OCI-LY3 (cell line): ENCODE measurements at regions not wholly inside any gene's neighbourhood (a gene's known extent, or its start where the extent isn't known, plus 50 kb on each side); places are given as distances from the start of the nearest gene placed in this dataset.

Experiments used
- H2AFZ ChIP-seq: fragments of 200-600, 300-600 bp; shearing (Covaris generic); 2 replicates; pipeline ENCODE4 v1.6.0; 2014; ENCODE audit warnings: antibody characterized with exemption, low read depth, low read length
- H3K27ac ChIP-seq: fragments of 200-600, 300-600 bp; sonication (generic); 2 replicates; pipeline ENCODE4 v1.5.1; 2014; ENCODE audit warnings: mild to moderate bottlenecking, low read length, moderate library complexity, mixed read lengths
- H3K27me3 ChIP-seq: fragments of 200-600, 300-600 bp; sonication (generic); 2 replicates; pipeline ENCODE4 v1.6.1; 2014; ENCODE audit warnings: low read depth, low read length, mixed read lengths
- H3K36me3 ChIP-seq: fragments of 200-600, 300-600 bp; sonication (generic); replicated peaks from 2 replicates; pipeline ENCODE3; 2014; ENCODE audit warnings: low read depth, low read length, mixed read lengths
- H3K4me1 ChIP-seq: fragments of 300-600, 200-600 bp; sonication (generic); 2 replicates; pipeline ENCODE4 v1.6.1; 2014; ENCODE audit warnings: low read length, mixed read lengths
- H3K4me2 ChIP-seq: fragments of 200-600, 300-600 bp; sonication (generic); 2 replicates; pipeline ENCODE4 v1.6.1; 2014; ENCODE audit warnings: low read length, mixed read lengths
- H3K4me3 ChIP-seq: fragments of 300-600, 200-600 bp; sonication (generic); 2 replicates; pipeline ENCODE4 v1.5.1; 2014; ENCODE audit warnings: antibody characterized with exemption, mild to moderate bottlenecking, low read length, moderate library complexity
- H3K79me2 ChIP-seq: fragments of 300-600, 200-600 bp; shearing (Covaris generic); 2 replicates; pipeline ENCODE4 v1.6.1; 2014; ENCODE audit warnings: mild to moderate bottlenecking, low read length, mixed read lengths
- H3K9ac ChIP-seq: fragments of 300-600, 200-600 bp; shearing (Covaris generic); 2 replicates; pipeline ENCODE4 v1.6.0; 2014; ENCODE audit warnings: mild to moderate bottlenecking, low read length, moderate library complexity
- H3K9me3 ChIP-seq: fragments of 200-600, 300-600 bp; shearing (Covaris generic); 2 replicates; pipeline ENCODE4 v1.6.1; 2014; ENCODE audit warnings: low read length, mixed read lengths; ENCODE audit not compliant: insufficient read depth
- H4K20me1 ChIP-seq: fragments of 200-600, 300-600 bp; sonication (generic); 2 replicates; pipeline ENCODE4 v1.6.1; 2016; ENCODE audit warnings: low read length, mixed read lengths; ENCODE audit not compliant: insufficient read depth
- EZH2phosphoT487 ChIP-seq: fragments of 200-600 bp; shearing (Covaris generic); IDR thresholded peaks from 2 replicates; pipeline ENCODE4 v1.6.1; 2018; ENCODE audit warnings: antibody characterized with exemption, mixed run types, low read depth
- TF ChIP-seq, protein P1 (sequence below): fragments of 200-600, 300-600 bp; sonication (generic); IDR thresholded peaks from 2 replicates; pipeline ENCODE4 v1.5.1; 2014; ENCODE audit warnings: antibody characterized with exemption, low read length, low read depth

DNA sequence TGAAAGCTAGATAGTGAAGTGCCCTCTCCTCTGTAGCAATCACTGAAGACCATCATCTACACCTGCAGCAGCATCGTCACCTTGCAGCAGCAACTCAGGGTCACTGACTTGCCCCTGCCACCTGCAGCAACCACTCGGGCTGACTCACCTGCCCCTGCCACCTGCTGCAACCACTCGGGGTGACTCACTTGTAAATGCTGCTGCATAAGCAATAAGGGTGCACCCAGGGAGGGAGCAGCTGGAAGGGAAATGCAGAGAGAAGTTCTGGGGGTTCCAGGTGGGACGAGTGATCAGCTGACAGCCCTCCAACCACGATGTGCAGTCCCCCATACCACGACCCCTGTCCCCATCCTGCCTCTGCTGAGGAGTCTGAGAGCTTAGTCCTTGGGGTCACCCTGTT lies 357.1 kb upstream of the SFSWAP start:
- H3K27me3 ChIP-seq: no peaks in the 10 kb centered on the region
- no peaks in the 10 kb centered on the region for H3K9me3 ChIP-seq
- no peak overlapping the region for H3K9ac ChIP-seq
- H3K4me2 ChIP-seq: no peak overlapping the region
- H4K20me1 ChIP-seq: no peaks in the 10 kb centered on the region
- no peak for TF ChIP-seq EZH2phosphoT487
- TF ChIP-seq, protein P1, sequence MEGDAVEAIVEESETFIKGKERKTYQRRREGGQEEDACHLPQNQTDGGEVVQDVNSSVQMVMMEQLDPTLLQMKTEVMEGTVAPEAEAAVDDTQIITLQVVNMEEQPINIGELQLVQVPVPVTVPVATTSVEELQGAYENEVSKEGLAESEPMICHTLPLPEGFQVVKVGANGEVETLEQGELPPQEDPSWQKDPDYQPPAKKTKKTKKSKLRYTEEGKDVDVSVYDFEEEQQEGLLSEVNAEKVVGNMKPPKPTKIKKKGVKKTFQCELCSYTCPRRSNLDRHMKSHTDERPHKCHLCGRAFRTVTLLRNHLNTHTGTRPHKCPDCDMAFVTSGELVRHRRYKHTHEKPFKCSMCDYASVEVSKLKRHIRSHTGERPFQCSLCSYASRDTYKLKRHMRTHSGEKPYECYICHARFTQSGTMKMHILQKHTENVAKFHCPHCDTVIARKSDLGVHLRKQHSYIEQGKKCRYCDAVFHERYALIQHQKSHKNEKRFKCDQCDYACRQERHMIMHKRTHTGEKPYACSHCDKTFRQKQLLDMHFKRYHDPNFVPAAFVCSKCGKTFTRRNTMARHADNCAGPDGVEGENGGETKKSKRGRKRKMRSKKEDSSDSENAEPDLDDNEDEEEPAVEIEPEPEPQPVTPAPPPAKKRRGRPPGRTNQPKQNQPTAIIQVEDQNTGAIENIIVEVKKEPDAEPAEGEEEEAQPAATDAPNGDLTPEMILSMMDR: no peak
- H3K36me3 ChIP-seq: no peaks in the 10 kb centered on the region
- H3K27ac ChIP-seq: no peak overlapping the region
- no peak overlapping the region for H3K4me3 ChIP-seq
- no peak overlapping the region for H2AFZ ChIP-seq
- peaks cover 17% of the 10 kb centered on the region; the same call in 1 of the 2 replicates for H3K4me1 ChIP-seq
- H3K79me2 ChIP-seq: no peaks in the 10 kb centered on the region

GRCh38 chr12:131355361-131356245 lies 355.3 kb upstream of the SFSWAP start:
- H3K27ac ChIP-seq: no peak overlapping the region
- no peaks in the 10 kb centered on the region for H3K9me3 ChIP-seq
- H3K27me3 ChIP-seq: no peaks in the 10 kb centered on the region
- H3K4me1 ChIP-seq: peaks cover 20% of the 10 kb centered on the region
- no peak overlapping the region for H3K4me2 ChIP-seq
- no peak overlapping the region for H3K4me3 ChIP-seq
- no peak for TF ChIP-seq EZH2phosphoT487
- TF ChIP-seq, protein P1: no peak
- H3K79me2 ChIP-seq: no peaks in the 10 kb centered on the region
- H3K36me3 ChIP-seq: no peaks in the 10 kb centered on the region
- H3K9ac ChIP-seq: no peak overlapping the region
- no peak overlapping the region for H2AFZ ChIP-seq
- H4K20me1 ChIP-seq: no peaks in the 10 kb centered on the region

DNA sequence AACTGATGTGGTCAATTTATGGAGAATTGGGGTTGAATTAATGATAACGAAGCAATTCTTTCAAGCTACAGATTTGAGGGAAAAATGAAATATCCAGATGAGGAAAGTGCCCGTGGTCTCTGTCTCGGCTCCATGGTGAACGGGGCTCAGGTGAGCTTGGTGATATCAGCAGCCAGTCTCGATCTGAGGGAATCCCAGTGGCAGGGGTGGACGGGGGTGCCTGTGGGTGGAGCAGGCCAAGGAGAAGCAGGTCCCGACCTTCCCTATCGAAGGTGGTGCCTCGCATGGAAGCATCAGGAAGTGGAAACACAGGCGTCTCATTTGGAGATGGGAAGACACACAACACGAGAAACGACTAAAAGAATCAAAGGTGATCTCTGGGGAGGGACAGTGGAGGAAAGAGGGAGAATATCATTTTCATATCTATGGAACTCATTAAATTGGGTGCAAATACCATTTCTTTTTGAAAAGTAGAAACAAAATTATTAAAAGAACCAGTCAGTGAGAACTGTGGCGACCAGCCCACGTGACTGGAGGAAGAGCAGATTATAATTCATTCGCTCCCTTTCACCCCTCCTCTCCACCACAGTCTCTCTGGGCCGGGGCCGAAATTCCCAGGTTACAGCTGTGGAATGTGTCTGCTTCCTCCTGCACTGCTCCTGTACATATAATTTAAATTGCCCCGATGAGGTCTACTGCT lies 354.3 kb upstream of the SFSWAP start:
- no peak overlapping the region for H3K4me3 ChIP-seq
- no peak overlapping the region for H3K27ac ChIP-seq
- H3K4me2 ChIP-seq: no peak overlapping the region
- no peak for TF ChIP-seq EZH2phosphoT487
- TF ChIP-seq, protein P1: no peak
- peaks cover 20% of the 10 kb centered on the region for H3K4me1 ChIP-seq
- no peaks in the 10 kb centered on the region for H3K9me3 ChIP-seq
- no peaks in the 10 kb centered on the region for H3K36me3 ChIP-seq
- no peaks in the 10 kb centered on the region for H3K79me2 ChIP-seq
- no peaks in the 10 kb centered on the region for H3K27me3 ChIP-seq
- no peak overlapping the region for H3K9ac ChIP-seq
- no peak overlapping the region for H2AFZ ChIP-seq
- no peaks in the 10 kb centered on the region for H4K20me1 ChIP-seq

DNA sequence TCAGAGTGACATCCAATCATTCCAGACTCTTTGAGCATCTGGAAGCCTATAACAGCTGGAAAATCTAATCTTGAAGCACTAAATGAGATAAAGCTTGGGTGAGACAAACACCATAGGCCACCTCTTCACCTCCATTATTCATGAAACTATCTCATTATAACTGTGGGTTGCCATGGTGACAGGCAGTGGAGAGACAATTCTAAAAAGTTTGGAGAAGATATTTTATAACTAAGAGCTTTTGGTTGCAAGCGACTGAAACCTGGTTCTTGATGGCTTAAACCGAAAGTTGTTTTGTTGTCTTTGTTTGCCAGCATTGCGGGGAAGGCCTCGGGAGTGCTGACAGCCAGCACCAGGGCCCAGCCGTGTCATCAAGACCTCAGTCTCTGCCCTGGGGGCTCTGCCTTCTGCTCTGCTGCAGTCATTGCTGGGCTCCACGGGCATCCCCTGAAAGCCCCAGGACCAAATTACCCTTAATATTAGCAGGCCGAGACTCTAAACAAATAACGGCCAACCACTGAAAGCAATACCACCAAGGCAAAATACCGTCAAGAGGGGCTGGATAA lies 353.6 kb upstream of the SFSWAP start:
- no peaks in the 10 kb centered on the region for H3K79me2 ChIP-seq
- H3K4me1 ChIP-seq: peaks cover 26% of the 10 kb centered on the region
- no peaks in the 10 kb centered on the region for H3K9me3 ChIP-seq
- H3K9ac ChIP-seq: no peak overlapping the region
- no peak overlapping the region for H2AFZ ChIP-seq
- no peaks in the 10 kb centered on the region for H3K36me3 ChIP-seq
- TF ChIP-seq EZH2phosphoT487: no peak
- TF ChIP-seq, protein P1: no peak
- no peak overlapping the region for H3K4me2 ChIP-seq
- H4K20me1 ChIP-seq: no peaks in the 10 kb centered on the region
- no peaks in the 10 kb centered on the region for H3K27me3 ChIP-seq
- no peak overlapping the region for H3K27ac ChIP-seq
- no peak overlapping the region for H3K4me3 ChIP-seq
